GM18867 (cell line): ENCODE measurements at regions not wholly inside any gene's neighbourhood (a gene's known extent, or its start where the extent isn't known, plus 50 kb on each side); places are given as distances from the start of the nearest gene placed in this dataset.
A peak's percentile ranks its signal among the peaks of the same experiment; 100 is the strongest.
"Not testable (repeated sequence)": the region's sequence is repeated elsewhere in the genome, so short reads cannot be mapped to it uniquely, and the experiment has no call there.

Experiments used
- ATAC-seq: cut with Tn5 transposase; IDR thresholded peaks from one replicate; pipeline ENCODE4 v1.9.1; 2021; ENCODE audit warnings: mild to moderate bottlenecking, moderate library complexity; ENCODE audit not compliant: unreplicated experiment

- ATAC-seq, result no peak
Observed at GRCh38 chr9:100639854-100640253, 62.0 kb downstream of the CAVIN4 start.

- ATAC-seq, result no peak
Observed at GRCh38 chr9:100640447-100641050, 62.7 kb downstream of the CAVIN4 start.

- no peak for ATAC-seq
Observed at GRCh38 chr9:100641166-100641565, 63.3 kb downstream of the CAVIN4 start.

GRCh38 chr9:100652850-100653249 lies 75.0 kb downstream of the CAVIN4 start:
- ATAC-seq, result no peak

- ATAC-seq, result no peak
Observed at GRCh38 chr9:100653643-100654334, 75.9 kb downstream of the CAVIN4 start.

- not testable (repeated sequence) for ATAC-seq
Observed at GRCh38 chr9:100656851-100657250, 79.0 kb downstream of the CAVIN4 start.

GRCh38 chr9:100661668-100662067 lies 83.8 kb downstream of the CAVIN4 start:
- no peak for ATAC-seq

- no peak for ATAC-seq
Observed at GRCh38 chr9:100662122-100662521, 84.2 kb downstream of the CAVIN4 start.

GRCh38 chr9:100667448-100667847 lies 89.6 kb downstream of the CAVIN4 start:
- no peak for ATAC-seq

GRCh38 chr9:100668024-100668423 lies 90.1 kb downstream of the CAVIN4 start:
- ATAC-seq, result no peak

- ATAC-seq, result no peak
Observed at GRCh38 chr9:100669968-100670367, 92.1 kb downstream of the CAVIN4 start.

- ATAC-seq, result peak; percentile 72
Observed at GRCh38 chr9:100670719-100671118, 92.8 kb downstream of the CAVIN4 start.

- no peak for ATAC-seq
Observed at GRCh38 chr9:100671898-100672297, 94.0 kb downstream of the CAVIN4 start.

GRCh38 chr9:100673249-100673648 lies 95.4 kb downstream of the CAVIN4 start:
- ATAC-seq, result no peak

GRCh38 chr9:100674419-100675122 lies 96.7 kb downstream of the CAVIN4 start:
- no peak for ATAC-seq

- no peak for ATAC-seq
Observed at GRCh38 chr9:100679834-100680233, 102.0 kb downstream of the CAVIN4 start.

GRCh38 chr9:100686420-100686819 lies 108.5 kb downstream of the CAVIN4 start:
- ATAC-seq, result no peak

GRCh38 chr9:100689635-100690034 lies 111.8 kb downstream of the CAVIN4 start:
- ATAC-seq, result peak; percentile 82

- peak; percentile 57 for ATAC-seq
Observed at GRCh38 chr9:100690438-100690837, 112.6 kb downstream of the CAVIN4 start.

- no peak for ATAC-seq
Observed at GRCh38 chr9:100697339-100697738, 119.5 kb downstream of the CAVIN4 start.

GRCh38 chr9:100698945-100699344 lies 121.1 kb downstream of the CAVIN4 start:
- ATAC-seq, result no peak

- ATAC-seq, result no peak
Observed at GRCh38 chr9:100699668-100700067, 121.8 kb downstream of the CAVIN4 start.
